WTC11 (cell line): ENCODE measurements at regions not wholly inside any gene's neighbourhood (a gene's known extent, or its start where the extent isn't known, plus 50 kb on each side); places are given as distances from the start of the nearest gene placed in this dataset.

Experiments
- ATAC-seq: fragments of 200-7000 bp; cut with Tn5 transposase; 2 replicates; pipeline ENCODE4 v1.10.0; 2021; ENCODE audit warnings: mild to moderate bottlenecking, moderate library complexity
- CTCF ChIA-PET: fragments of 300-600 bp; sonication (Branson Sonifier 250); formaldehyde crosslinking; loops from one replicate; lab custom pipeline; 2021; ENCODE audit warnings: antibody characterized with exemption; lab: Charles Lee
- POLR2A ChIA-PET: fragments of 350-600 bp; sonication (Branson Sonifier 250); formaldehyde crosslinking; loops from one replicate; lab custom pipeline; 2021; ENCODE audit warnings: antibody characterized with exemption; lab: Charles Lee
- DNase-seq: peaks from one replicate; pipeline ENCODE4 v3.0.0; 2021; ENCODE audit warnings: low spot score
- H3K27ac Mint-ChIP-seq: 2 replicates; pipeline ENCODE4 v1.8.0; 2021; ENCODE audit warnings: mixed read lengths
- H3K27me3 Mint-ChIP-seq: 2 replicates; pipeline ENCODE4 v1.8.0; 2021; ENCODE audit warnings: low read depth, mild to moderate bottlenecking, moderate library complexity, mixed read lengths
- H3K36me3 Mint-ChIP-seq: 2 replicates; pipeline ENCODE4 v1.8.0; 2021; ENCODE audit warnings: mixed read lengths
- H3K4me1 Mint-ChIP-seq: 2 replicates; pipeline ENCODE4 v1.8.0; 2022; ENCODE audit warnings: mixed read lengths
- H3K4me3 Mint-ChIP-seq: 2 replicates; pipeline ENCODE4 v1.8.0; 2021; ENCODE audit warnings: mild to moderate bottlenecking, moderate library complexity, mixed read lengths
- H3K9me3 Mint-ChIP-seq: 2 replicates; pipeline ENCODE4 v1.8.0; 2021; ENCODE audit warnings: mixed read lengths
- FOXJ3 ChIP-seq: sonication (generic); formaldehyde crosslinking; IDR thresholded peaks from 2 replicates; pipeline ENCODE4 v1.9.0; 2021; ENCODE audit warnings: missing genetic modification reagents, mild to moderate bottlenecking, borderline replicate concordance
- FOXP1 ChIP-seq: sonication (generic); formaldehyde crosslinking; IDR thresholded peaks from 2 replicates; pipeline ENCODE4 v1.8.0; 2022; ENCODE audit warnings: missing genetic modification reagents, mild to moderate bottlenecking, moderate library complexity, borderline replicate concordance
- JAZF1 ChIP-seq: fragments of 250-450 bp; sonication (Bioruptor Pico); IDR thresholded peaks from 2 replicates; pipeline ENCODE4 v1.9.0; 2021; ENCODE audit warnings: moderate library complexity, mild to moderate bottlenecking, inconsistent platforms
- JUN ChIP-seq: sonication (generic); formaldehyde crosslinking; IDR thresholded peaks from 2 replicates; pipeline ENCODE4 v1.8.0; 2023; ENCODE audit warnings: mild to moderate bottlenecking, missing genetic modification reagents
- KAT7 ChIP-seq: sonication (generic); formaldehyde crosslinking; IDR thresholded peaks from 2 replicates; pipeline ENCODE4 v1.8.1; 2023; ENCODE audit warnings: missing genetic modification reagents, mild to moderate bottlenecking, borderline replicate concordance
- NFYB ChIP-seq: sonication (generic); formaldehyde crosslinking; conservative IDR thresholded peaks from 2 replicates; pipeline ENCODE4 v1.8.0; 2022; ENCODE audit warnings: low read depth, missing genetic modification reagents
- NR2C2 ChIP-seq: sonication (generic); formaldehyde crosslinking; IDR thresholded peaks from 2 replicates; pipeline ENCODE4 v1.8.0; 2022; ENCODE audit warnings: mild to moderate bottlenecking, missing genetic modification reagents
- ZNF138 ChIP-seq: sonication (generic); formaldehyde crosslinking; conservative IDR thresholded peaks from 2 replicates; pipeline ENCODE4 v1.8.1; 2022; ENCODE audit warnings: mild to moderate bottlenecking, moderate library complexity, missing genetic modification reagents
- ZNF396 ChIP-seq: fragments of 250-450 bp; sonication (Bioruptor Pico); IDR thresholded peaks from 2 replicates; pipeline ENCODE4 v1.8.0; 2021; ENCODE audit warnings: mild to moderate bottlenecking, moderate library complexity, borderline replicate concordance
- TF ChIP-seq, protein P1 (sequence below): sonication (generic); formaldehyde crosslinking; IDR thresholded peaks from 2 replicates; pipeline ENCODE4 v1.8.0; 2022; ENCODE audit warnings: mild to moderate bottlenecking, missing genetic modification reagents
- TF ChIP-seq, protein P2 (sequence below): sonication (generic); formaldehyde crosslinking; IDR thresholded peaks from 2 replicates; pipeline ENCODE4 v1.8.1; 2022; ENCODE audit warnings: missing genetic modification reagents, borderline replicate concordance
- TF ChIP-seq, protein P3 (sequence below): sonication (generic); formaldehyde crosslinking; IDR thresholded peaks from 2 replicates; pipeline ENCODE4 v1.8.0; 2022; ENCODE audit warnings: mild to moderate bottlenecking, missing genetic modification reagents
- TF ChIP-seq, protein P4 (sequence below): sonication (generic); formaldehyde crosslinking; IDR thresholded peaks from 2 replicates; pipeline ENCODE4 v1.8.0; 2022; ENCODE audit warnings: mild to moderate bottlenecking, missing genetic modification reagents
- TF ChIP-seq, protein P5 (sequence below): sonication (generic); formaldehyde crosslinking; conservative IDR thresholded peaks from 2 replicates; pipeline ENCODE4 v1.8.1; 2023; ENCODE audit warnings: mild to moderate bottlenecking, low read depth, missing genetic modification reagents, moderate library complexity
- TF ChIP-seq, protein P6 (sequence below): sonication (generic); formaldehyde crosslinking; IDR thresholded peaks from 2 replicates; pipeline ENCODE4 v1.8.1; 2022; ENCODE audit warnings: low read depth, missing genetic modification reagents, borderline replicate concordance
- TF ChIP-seq, protein P7 (sequence below): fragments of 250-450 bp; sonication (Bioruptor Pico); IDR thresholded peaks from 2 replicates; pipeline ENCODE4 v1.9.0; 2021; ENCODE audit warnings: mild to moderate bottlenecking

DNA sequence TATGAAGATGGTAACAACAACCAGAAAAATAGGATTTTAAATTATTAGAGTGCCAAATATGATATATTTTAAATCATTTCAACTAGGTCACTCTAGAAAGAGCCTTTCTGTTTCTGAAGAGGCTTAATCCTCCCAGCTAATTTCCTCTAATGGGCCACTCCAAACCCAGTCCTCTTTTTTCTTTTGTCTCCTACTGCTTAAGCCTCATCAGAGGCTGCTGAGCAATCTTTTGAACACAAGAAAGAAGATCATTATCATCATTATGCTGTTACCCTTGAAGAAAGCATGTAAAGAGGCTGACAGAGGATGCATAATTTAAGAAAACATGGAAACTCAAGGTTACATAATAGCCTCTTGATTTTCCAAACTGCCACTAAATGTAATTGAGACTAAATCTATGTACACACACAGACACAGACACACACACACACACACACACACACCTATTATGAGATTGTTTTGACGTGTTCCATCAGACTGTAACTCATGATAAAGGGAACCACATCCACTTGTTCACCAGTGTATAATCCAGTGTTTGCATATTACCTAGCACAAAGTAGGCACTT, 519.6 kb downstream of the METTL15 start (continued):
- TF ChIP-seq, protein P1, sequence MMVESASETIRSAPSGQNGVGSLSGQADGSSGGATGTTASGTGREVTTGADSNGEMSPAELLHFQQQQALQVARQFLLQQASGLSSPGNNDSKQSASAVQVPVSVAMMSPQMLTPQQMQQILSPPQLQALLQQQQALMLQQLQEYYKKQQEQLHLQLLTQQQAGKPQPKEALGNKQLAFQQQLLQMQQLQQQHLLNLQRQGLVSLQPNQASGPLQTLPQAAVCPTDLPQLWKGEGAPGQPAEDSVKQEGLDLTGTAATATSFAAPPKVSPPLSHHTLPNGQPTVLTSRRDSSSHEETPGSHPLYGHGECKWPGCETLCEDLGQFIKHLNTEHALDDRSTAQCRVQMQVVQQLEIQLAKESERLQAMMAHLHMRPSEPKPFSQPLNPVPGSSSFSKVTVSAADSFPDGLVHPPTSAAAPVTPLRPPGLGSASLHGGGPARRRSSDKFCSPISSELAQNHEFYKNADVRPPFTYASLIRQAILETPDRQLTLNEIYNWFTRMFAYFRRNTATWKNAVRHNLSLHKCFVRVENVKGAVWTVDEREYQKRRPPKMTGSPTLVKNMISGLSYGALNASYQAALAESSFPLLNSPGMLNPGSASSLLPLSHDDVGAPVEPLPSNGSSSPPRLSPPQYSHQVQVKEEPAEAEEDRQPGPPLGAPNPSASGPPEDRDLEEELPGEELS (CRISPR knock-in tag), result no peak
- TF ChIP-seq ZNF396 (CRISPR knock-in tag) (no peak), ZNF138 (no peak)
- TF ChIP-seq, all 79 proteins: peak for 0

DNA sequence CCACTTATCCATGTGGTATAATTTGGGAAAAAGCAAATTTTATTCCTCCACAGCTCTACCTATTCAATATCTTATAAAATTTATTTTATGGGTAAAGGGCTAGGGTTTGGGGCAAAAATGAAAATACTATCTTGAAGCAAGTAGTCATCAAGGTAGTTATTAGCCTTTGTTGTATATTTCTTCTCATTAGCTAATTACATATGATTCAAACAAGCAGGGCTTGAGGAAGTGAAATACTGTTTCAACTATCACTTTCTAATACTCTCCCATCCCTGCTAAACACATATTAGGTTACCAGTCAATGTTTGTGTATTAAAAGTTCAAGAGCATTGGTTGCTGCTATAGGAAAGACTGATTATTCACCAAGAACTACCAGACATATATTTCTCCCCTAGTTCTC, 517.3 kb downstream of the METTL15 start:
- Mint-ChIP-seq H3K4me3 (no peak overlapping the region), H3K4me1 (peaks cover 23% of the 10 kb centered on the region), H3K36me3 (peaks cover 3% of the 10 kb centered on the region; the same call in 1 of the 2 replicates), H3K9me3 (peaks cover 17% of the 10 kb centered on the region), H3K27me3 (peaks cover 97% of the 10 kb centered on the region), H3K27ac (no peak overlapping the region)
- POLR2A ChIA-PET, result no interaction called here
- DNase-seq (no peak), ATAC-seq (no peak)
- CTCF ChIA-PET, result no interaction called here
- TF ChIP-seq, protein P2, sequence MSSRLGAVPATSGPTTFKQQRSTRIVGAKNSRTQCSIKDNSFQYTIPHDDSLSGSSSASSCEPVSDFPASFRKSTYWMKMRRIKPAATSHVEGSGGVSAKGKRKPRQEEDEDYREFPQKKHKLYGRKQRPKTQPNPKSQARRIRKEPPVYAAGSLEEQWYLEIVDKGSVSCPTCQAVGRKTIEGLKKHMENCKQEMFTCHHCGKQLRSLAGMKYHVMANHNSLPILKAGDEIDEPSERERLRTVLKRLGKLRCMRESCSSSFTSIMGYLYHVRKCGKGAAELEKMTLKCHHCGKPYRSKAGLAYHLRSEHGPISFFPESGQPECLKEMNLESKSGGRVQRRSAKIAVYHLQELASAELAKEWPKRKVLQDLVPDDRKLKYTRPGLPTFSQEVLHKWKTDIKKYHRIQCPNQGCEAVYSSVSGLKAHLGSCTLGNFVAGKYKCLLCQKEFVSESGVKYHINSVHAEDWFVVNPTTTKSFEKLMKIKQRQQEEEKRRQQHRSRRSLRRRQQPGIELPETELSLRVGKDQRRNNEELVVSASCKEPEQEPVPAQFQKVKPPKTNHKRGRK (CRISPR knock-in tag), result no peak
- TF ChIP-seq FOXP1 (CRISPR knock-in tag) (no peak), KAT7 (CRISPR knock-in tag) (no peak), JAZF1 (CRISPR knock-in tag) (no peak), JUN (CRISPR knock-in tag) (no peak), NR2C2 (CRISPR knock-in tag) (no peak), FOXJ3 (CRISPR knock-in tag) (no peak), NFYB (CRISPR knock-in tag) (no peak)
- TF ChIP-seq, protein P3, sequence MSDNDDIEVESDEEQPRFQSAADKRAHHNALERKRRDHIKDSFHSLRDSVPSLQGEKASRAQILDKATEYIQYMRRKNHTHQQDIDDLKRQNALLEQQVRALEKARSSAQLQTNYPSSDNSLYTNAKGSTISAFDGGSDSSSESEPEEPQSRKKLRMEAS (CRISPR knock-in tag), result no peak
- TF ChIP-seq, protein P4, sequence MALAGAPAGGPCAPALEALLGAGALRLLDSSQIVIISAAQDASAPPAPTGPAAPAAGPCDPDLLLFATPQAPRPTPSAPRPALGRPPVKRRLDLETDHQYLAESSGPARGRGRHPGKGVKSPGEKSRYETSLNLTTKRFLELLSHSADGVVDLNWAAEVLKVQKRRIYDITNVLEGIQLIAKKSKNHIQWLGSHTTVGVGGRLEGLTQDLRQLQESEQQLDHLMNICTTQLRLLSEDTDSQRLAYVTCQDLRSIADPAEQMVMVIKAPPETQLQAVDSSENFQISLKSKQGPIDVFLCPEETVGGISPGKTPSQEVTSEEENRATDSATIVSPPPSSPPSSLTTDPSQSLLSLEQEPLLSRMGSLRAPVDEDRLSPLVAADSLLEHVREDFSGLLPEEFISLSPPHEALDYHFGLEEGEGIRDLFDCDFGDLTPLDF, result no peak
- TF ChIP-seq, protein P5, sequence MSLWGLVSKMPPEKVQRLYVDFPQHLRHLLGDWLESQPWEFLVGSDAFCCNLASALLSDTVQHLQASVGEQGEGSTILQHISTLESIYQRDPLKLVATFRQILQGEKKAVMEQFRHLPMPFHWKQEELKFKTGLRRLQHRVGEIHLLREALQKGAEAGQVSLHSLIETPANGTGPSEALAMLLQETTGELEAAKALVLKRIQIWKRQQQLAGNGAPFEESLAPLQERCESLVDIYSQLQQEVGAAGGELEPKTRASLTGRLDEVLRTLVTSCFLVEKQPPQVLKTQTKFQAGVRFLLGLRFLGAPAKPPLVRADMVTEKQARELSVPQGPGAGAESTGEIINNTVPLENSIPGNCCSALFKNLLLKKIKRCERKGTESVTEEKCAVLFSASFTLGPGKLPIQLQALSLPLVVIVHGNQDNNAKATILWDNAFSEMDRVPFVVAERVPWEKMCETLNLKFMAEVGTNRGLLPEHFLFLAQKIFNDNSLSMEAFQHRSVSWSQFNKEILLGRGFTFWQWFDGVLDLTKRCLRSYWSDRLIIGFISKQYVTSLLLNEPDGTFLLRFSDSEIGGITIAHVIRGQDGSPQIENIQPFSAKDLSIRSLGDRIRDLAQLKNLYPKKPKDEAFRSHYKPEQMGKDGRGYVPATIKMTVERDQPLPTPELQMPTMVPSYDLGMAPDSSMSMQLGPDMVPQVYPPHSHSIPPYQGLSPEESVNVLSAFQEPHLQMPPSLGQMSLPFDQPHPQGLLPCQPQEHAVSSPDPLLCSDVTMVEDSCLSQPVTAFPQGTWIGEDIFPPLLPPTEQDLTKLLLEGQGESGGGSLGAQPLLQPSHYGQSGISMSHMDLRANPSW (CRISPR knock-in tag), result no peak
- TF ChIP-seq, protein P6, sequence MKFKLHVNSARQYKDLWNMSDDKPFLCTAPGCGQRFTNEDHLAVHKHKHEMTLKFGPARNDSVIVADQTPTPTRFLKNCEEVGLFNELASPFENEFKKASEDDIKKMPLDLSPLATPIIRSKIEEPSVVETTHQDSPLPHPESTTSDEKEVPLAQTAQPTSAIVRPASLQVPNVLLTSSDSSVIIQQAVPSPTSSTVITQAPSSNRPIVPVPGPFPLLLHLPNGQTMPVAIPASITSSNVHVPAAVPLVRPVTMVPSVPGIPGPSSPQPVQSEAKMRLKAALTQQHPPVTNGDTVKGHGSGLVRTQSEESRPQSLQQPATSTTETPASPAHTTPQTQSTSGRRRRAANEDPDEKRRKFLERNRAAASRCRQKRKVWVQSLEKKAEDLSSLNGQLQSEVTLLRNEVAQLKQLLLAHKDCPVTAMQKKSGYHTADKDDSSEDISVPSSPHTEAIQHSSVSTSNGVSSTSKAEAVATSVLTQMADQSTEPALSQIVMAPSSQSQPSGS (CRISPR knock-in tag), result no peak
- TF ChIP-seq, protein P7, sequence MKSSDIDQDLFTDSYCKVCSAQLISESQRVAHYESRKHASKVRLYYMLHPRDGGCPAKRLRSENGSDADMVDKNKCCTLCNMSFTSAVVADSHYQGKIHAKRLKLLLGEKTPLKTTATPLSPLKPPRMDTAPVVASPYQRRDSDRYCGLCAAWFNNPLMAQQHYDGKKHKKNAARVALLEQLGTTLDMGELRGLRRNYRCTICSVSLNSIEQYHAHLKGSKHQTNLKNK (CRISPR knock-in tag), result no peak
